OCI-LY3 (cell line): ENCODE measurements at regions not wholly inside any gene's neighbourhood (a gene's known extent, or its start where the extent isn't known, plus 50 kb on each side); places are given as distances from the start of the nearest gene placed in this dataset.

Experiments used
- H2AFZ ChIP-seq: fragments of 200-600, 300-600 bp; shearing (Covaris generic); 2 replicates; pipeline ENCODE4 v1.6.0; 2014; ENCODE audit warnings: antibody characterized with exemption, low read depth, low read length
- H3K27ac ChIP-seq: fragments of 200-600, 300-600 bp; sonication (generic); 2 replicates; pipeline ENCODE4 v1.5.1; 2014; ENCODE audit warnings: mild to moderate bottlenecking, low read length, moderate library complexity, mixed read lengths
- H3K27me3 ChIP-seq: fragments of 200-600, 300-600 bp; sonication (generic); 2 replicates; pipeline ENCODE4 v1.6.1; 2014; ENCODE audit warnings: low read depth, low read length, mixed read lengths
- H3K36me3 ChIP-seq: fragments of 200-600, 300-600 bp; sonication (generic); replicated peaks from 2 replicates; pipeline ENCODE3; 2014; ENCODE audit warnings: low read depth, low read length, mixed read lengths
- H3K4me1 ChIP-seq: fragments of 300-600, 200-600 bp; sonication (generic); 2 replicates; pipeline ENCODE4 v1.6.1; 2014; ENCODE audit warnings: low read length, mixed read lengths
- H3K4me2 ChIP-seq: fragments of 200-600, 300-600 bp; sonication (generic); 2 replicates; pipeline ENCODE4 v1.6.1; 2014; ENCODE audit warnings: low read length, mixed read lengths
- H3K4me3 ChIP-seq: fragments of 300-600, 200-600 bp; sonication (generic); 2 replicates; pipeline ENCODE4 v1.5.1; 2014; ENCODE audit warnings: antibody characterized with exemption, mild to moderate bottlenecking, low read length, moderate library complexity
- H3K79me2 ChIP-seq: fragments of 300-600, 200-600 bp; shearing (Covaris generic); 2 replicates; pipeline ENCODE4 v1.6.1; 2014; ENCODE audit warnings: mild to moderate bottlenecking, low read length, mixed read lengths
- H3K9ac ChIP-seq: fragments of 300-600, 200-600 bp; shearing (Covaris generic); 2 replicates; pipeline ENCODE4 v1.6.0; 2014; ENCODE audit warnings: mild to moderate bottlenecking, low read length, moderate library complexity
- H3K9me3 ChIP-seq: fragments of 200-600, 300-600 bp; shearing (Covaris generic); 2 replicates; pipeline ENCODE4 v1.6.1; 2014; ENCODE audit warnings: low read length, mixed read lengths; ENCODE audit not compliant: insufficient read depth
- H4K20me1 ChIP-seq: fragments of 200-600, 300-600 bp; sonication (generic); 2 replicates; pipeline ENCODE4 v1.6.1; 2016; ENCODE audit warnings: low read length, mixed read lengths; ENCODE audit not compliant: insufficient read depth
- CTCF ChIP-seq: fragments of 200-600, 300-600 bp; sonication (generic); IDR thresholded peaks from 2 replicates; pipeline ENCODE4 v1.5.1; 2014; ENCODE audit warnings: antibody characterized with exemption, low read length, low read depth
- EZH2phosphoT487 ChIP-seq: fragments of 200-600 bp; shearing (Covaris generic); IDR thresholded peaks from 2 replicates; pipeline ENCODE4 v1.6.1; 2018; ENCODE audit warnings: antibody characterized with exemption, mixed run types, low read depth

GRCh38 chr7:51577390-51577789 lies 260.8 kb upstream of the COBL start:
- Histone ChIP-seq H3K27me3 (no peaks in the 10 kb centered on the region), H3K9ac (no peak overlapping the region), H3K4me1 (no peaks in the 10 kb centered on the region), H2AFZ (no peak overlapping the region), H3K36me3 (no peaks in the 10 kb centered on the region), H3K9me3 (no peaks in the 10 kb centered on the region), H3K27ac (no peak overlapping the region), H4K20me1 (no peaks in the 10 kb centered on the region), H3K4me3 (no peak overlapping the region), H3K79me2 (no peaks in the 10 kb centered on the region), H3K4me2 (no peak overlapping the region)
- no peak for TF ChIP-seq EZH2phosphoT487
- no peak for TF ChIP-seq CTCF

- no peaks in the 10 kb centered on the region for H3K79me2 ChIP-seq
- H3K27me3 ChIP-seq: no peaks in the 10 kb centered on the region
- H3K9me3 ChIP-seq: no peaks in the 10 kb centered on the region
- no peak overlapping the region for H3K4me2 ChIP-seq
- no peaks in the 10 kb centered on the region for H4K20me1 ChIP-seq
- no peak overlapping the region for H2AFZ ChIP-seq
- H3K36me3 ChIP-seq: no peaks in the 10 kb centered on the region
- no peak overlapping the region for H3K9ac ChIP-seq
- H3K4me3 ChIP-seq: no peak overlapping the region
- no peaks in the 10 kb centered on the region for H3K4me1 ChIP-seq
- H3K27ac ChIP-seq: no peak overlapping the region
- TF ChIP-seq CTCF (no peak), EZH2phosphoT487 (no peak)
Observed at GRCh38 chr7:51569581-51569980, 253.0 kb upstream of the COBL start.

- no peaks in the 10 kb centered on the region for H3K27me3 ChIP-seq
- H4K20me1 ChIP-seq: no peaks in the 10 kb centered on the region
- no peak overlapping the region for H3K4me3 ChIP-seq
- no peak overlapping the region for H3K9ac ChIP-seq
- H3K36me3 ChIP-seq: no peaks in the 10 kb centered on the region
- no peak overlapping the region for H3K4me2 ChIP-seq
- H3K79me2 ChIP-seq: no peaks in the 10 kb centered on the region
- H2AFZ ChIP-seq: no peak overlapping the region
- no peak overlapping the region for H3K27ac ChIP-seq
- TF ChIP-seq CTCF (no peak), EZH2phosphoT487 (no peak)
- no peaks in the 10 kb centered on the region for H3K9me3 ChIP-seq
- no peaks in the 10 kb centered on the region for H3K4me1 ChIP-seq
Observed at GRCh38 chr7:51569176-51569575, 252.6 kb upstream of the COBL start.

GRCh38 chr7:51551070-51551469 lies 234.5 kb upstream of the COBL start:
- no peak overlapping the region for H3K27ac ChIP-seq
- no peaks in the 10 kb centered on the region for H3K79me2 ChIP-seq
- H4K20me1 ChIP-seq: no peaks in the 10 kb centered on the region
- H3K4me3 ChIP-seq: no peak overlapping the region
- no peaks in the 10 kb centered on the region for H3K27me3 ChIP-seq
- no peaks in the 10 kb centered on the region for H3K9me3 ChIP-seq
- H3K4me2 ChIP-seq: no peak overlapping the region
- TF ChIP-seq CTCF (no peak), EZH2phosphoT487 (no peak)
- no peak overlapping the region for H3K9ac ChIP-seq
- no peaks in the 10 kb centered on the region for H3K4me1 ChIP-seq
- no peak overlapping the region for H2AFZ ChIP-seq
- no peaks in the 10 kb centered on the region for H3K36me3 ChIP-seq
